Tibial nerve (tissue), 4 donors: ENCODE measurements at regions not wholly inside any gene's neighbourhood (a gene's known extent, or its start where the extent isn't known, plus 50 kb on each side); places are given as distances from the start of the nearest gene placed in this dataset.

Experiments used
- DNase-seq, 2 donors: peaks; one replicate each; pipeline ENCODE4 v3.0.0-alpha.2; 2019; ENCODE audit warnings: low spot score in 2 of 2
- H3K27ac ChIP-seq, 4 donors: fragments of 200-600 bp; sonication (generic) in 3 of 4; one replicate each; pipeline ENCODE4 v1.5.1; 2017 to 2019; ENCODE audit warnings: mild to moderate bottlenecking in 1 of 4
- H3K27me3 ChIP-seq, 2 donors: fragments of 200-600 bp; sonication (generic) in 1 of 2; one replicate each; pipeline versions ENCODE4 v1.5.1 to v1.6.0; 2017 to 2019
- H3K36me3 ChIP-seq, 3 donors: fragments of 200-600 bp; sonication (generic); one replicate each; pipeline ENCODE4 v1.5.1; 2018 to 2019
- H3K4me1 ChIP-seq, 4 donors: fragments of 200-600 bp; sonication (generic) in 3 of 4; one replicate each; pipeline ENCODE4 v1.5.1; 2017 to 2019
- H3K4me3 ChIP-seq, 4 donors: fragments of 200-600 bp; sonication (generic) in 3 of 4; one replicate each; pipeline ENCODE4 v1.5.1; 2017 to 2019; ENCODE audit warnings: mild to moderate bottlenecking in 1 of 4, moderate library complexity in 1 of 4
- H3K9me3 ChIP-seq, 4 donors: fragments of 200-600 bp; sonication (generic) in 3 of 4; one replicate each; pipeline ENCODE4 v1.5.1; 2017 to 2019
- CTCF ChIP-seq, 5 experiments: fragments of 200-600 bp in 3 of 5; fragments of 450-650 bp in 2 of 5; sonication (generic) in 3 of 5; IDR thresholded peaks; one replicate each; pipeline ENCODE4 v1.5.1; 2016 to 2019; ENCODE audit warnings: antibody characterized with exemption in 5 of 5, mild to moderate bottlenecking in 3 of 5, moderate library complexity in 2 of 5
- EP300 ChIP-seq, 2 donors: sonication (generic); formaldehyde crosslinking; IDR thresholded peaks; one replicate each; pipeline ENCODE4 v1.6.1; 2017; ENCODE audit warnings: antibody characterized with exemption in 2 of 2, mild to moderate bottlenecking in 1 of 2
- POLR2A ChIP-seq, 2 donors: fragments of 450-650 bp; IDR thresholded peaks; one replicate each; pipeline ENCODE4 v1.6.1; 2017; ENCODE audit warnings: antibody characterized with exemption in 2 of 2, mild to moderate bottlenecking in 2 of 2, moderate library complexity in 2 of 2
- WGBS, 2 donors: methylation state at CpG; one replicate each; pipeline ENCODE4 v1.1.5; 2018; 5-methylcytosine and 5-hydroxymethylcytosine counted together

GRCh38 chr4:1469607-1470392 is 63.6 kb upstream of the NKX1-1 start:
- DNase-seq = no peak
- Histone ChIP-seq H3K27ac (no peak overlapping the region), H3K4me1 (peaks cover 0 to 11% (median 0%) of the 10 kb centered on the region in 4 donors), H3K4me3 (no peak overlapping the region), H3K9me3 (no peaks in the 10 kb centered on the region), H3K27me3 (peaks cover 0 to 34% of the 10 kb centered on the region in 2 donors), H3K36me3 (no peaks in the 10 kb centered on the region)
- TF ChIP-seq POLR2A (IDR thresholded peaks at IDR 0.05) = no peak
- TF ChIP-seq CTCF (IDR thresholded peaks at IDR 0.05) = no peak
- TF ChIP-seq EP300 (IDR thresholded peaks at IDR 0.05) = no peak
- 66 to 85% methylated on average over 18 to 19 of the region's 24 CpGs for WGBS, 2 donors

GRCh38 chr4:1469043-1469442 is 62.8 kb upstream of the NKX1-1 start:
- Histone ChIP-seq H3K27ac (no peak overlapping the region), H3K4me3 (no peak overlapping the region), H3K27me3 (peaks cover 0 to 41% of the 10 kb centered on the region in 2 donors), H3K36me3 (no peaks in the 10 kb centered on the region), H3K9me3 (no peaks in the 10 kb centered on the region), H3K4me1 (peaks cover 0 to 11% (median 0%) of the 10 kb centered on the region in 4 donors)
- 85 to 91% methylated on average over 5 to 6 of the region's 6 CpGs for WGBS, 2 donors
- DNase-seq = no peak
- no peak for TF ChIP-seq POLR2A (IDR thresholded peaks at IDR 0.05)
- no peak for TF ChIP-seq EP300 (IDR thresholded peaks at IDR 0.05)

GRCh38 chr4:1467581-1468458 is 61.6 kb upstream of the NKX1-1 start:
- DNase-seq = no peak
- TF ChIP-seq CTCF (IDR thresholded peaks at IDR 0.05) (no peak), EP300 (IDR thresholded peaks at IDR 0.05) (no peak), POLR2A (IDR thresholded peaks at IDR 0.05) (no peak)
- Histone ChIP-seq H3K27me3 (peaks cover 0 to 47% of the 10 kb centered on the region in 2 donors), H3K27ac (no peak overlapping the region), H3K9me3 (no peaks in the 10 kb centered on the region), H3K4me3 (no peak overlapping the region), H3K36me3 (no peaks in the 10 kb centered on the region), H3K4me1 (peaks cover 0 to 11% (median 0%) of the 10 kb centered on the region in 4 donors)
- WGBS, 2 donors = 94 to 97% methylated on average over 6 of the region's 6 CpGs

GRCh38 chr4:1466863-1467165 is 60.6 kb upstream of the NKX1-1 start:
- Histone ChIP-seq H3K9me3 (no peaks in the 10 kb centered on the region), H3K27ac (no peak overlapping the region), H3K36me3 (no peaks in the 10 kb centered on the region), H3K4me3 (no peak overlapping the region), H3K27me3 (peaks cover 0 to 47% of the 10 kb centered on the region in 2 donors), H3K4me1 (peaks cover 0 to 3% (median 0%) of the 10 kb centered on the region in 4 donors)
- no peak for DNase-seq
- 53 to 56% methylated on average over 6 of the region's 6 CpGs for WGBS, 2 donors
- TF ChIP-seq CTCF (IDR thresholded peaks at IDR 0.05) = no peak
- TF ChIP-seq EP300 (IDR thresholded peaks at IDR 0.05) = no peak
- TF ChIP-seq POLR2A (IDR thresholded peaks at IDR 0.05) = no peak

GRCh38 chr4:1466034-1466862 is 60.0 kb upstream of the NKX1-1 start:
- WGBS, 2 donors = 73 to 87% methylated on average over 22 to 24 of the region's 24 CpGs
- TF ChIP-seq EP300 (IDR thresholded peaks at IDR 0.05) (no peak), CTCF (IDR thresholded peaks at IDR 0.05) (no peak), POLR2A (IDR thresholded peaks at IDR 0.05) (no peak)
- no peak for DNase-seq

More at GRCh38 chr4:1466034-1466862, 60.0 kb upstream of the NKX1-1 start:
- Histone ChIP-seq H3K27ac (no peak overlapping the region), H3K36me3 (no peaks in the 10 kb centered on the region), H3K9me3 (no peaks in the 10 kb centered on the region), H3K27me3 (peaks cover 0 to 47% of the 10 kb centered on the region in 2 donors), H3K4me1 (no peaks in the 10 kb centered on the region), H3K4me3 (no peak overlapping the region)
